Endothelial cell of umbilical vein (primary cell): ENCODE measurements at regions not wholly inside any gene's neighbourhood (a gene's known extent, or its start where the extent isn't known, plus 50 kb on each side); places are given as distances from the start of the nearest gene placed in this dataset.

ENCODE experiments used
- BruUV-seq: library from RNA; stranded (reverse); fragments of 400-500 nt; replicated peaks from 2 replicates; lab custom pipeline; 2021; lab: Mats Ljungman, UMichigan
- CTCF ChIA-PET: fragments of 300-600, 350-600 bp; sonication (Branson Sonifier 250); formaldehyde crosslinking; loops from one replicate; lab custom pipeline; 2021; ENCODE audit warnings: antibody characterized with exemption, inconsistent platforms; lab: Charles Lee
- POLR2A ChIA-PET: fragments of 300-600, 350-600 bp; sonication (Branson Sonifier 250); formaldehyde crosslinking; loops from one replicate; lab custom pipeline; 2021; ENCODE audit warnings: antibody characterized with exemption, inconsistent platforms; lab: Charles Lee
- DNase-seq: peaks from one replicate; pipeline ENCODE4 v3.0.0-alpha.2; 2011; ENCODE audit warnings: low read depth, low spot score
- FAIRE-seq: peaks from 2 replicates; lab custom pipeline; 2011; peaks lifted over from hg19 to GRCh38; lab: Jason Lieb, UNC
- H2AFZ ChIP-seq: 2 replicates; pipeline ENCODE4 v1.6.0; 2012; ENCODE audit warnings: low read depth, low read length, control low read depth, inconsistent platforms
- H3K27ac ChIP-seq: 2 replicates; pipeline ENCODE4 v1.5.1; 2011; ENCODE audit warnings: low read depth, mild to moderate bottlenecking, control low read depth, low read length, moderate library complexity; ENCODE audit not compliant: insufficient read depth
- H3K27me3 ChIP-seq, 2 experiments: 2 replicates each; pipeline versions ENCODE4 v1.6.0 to v1.6.1; 2011; ENCODE audit warnings: low read length in 2 of 2, mixed read lengths in 1 of 2; ENCODE audit not compliant: control insufficient read depth in 2 of 2, insufficient read depth in 2 of 2
- H3K36me3 ChIP-seq, 2 experiments: 2 replicates in 1 of 2; 3 replicates in 1 of 2; pipeline ENCODE4 v1.5.1; 2011; ENCODE audit warnings: low read length in 2 of 2, mild to moderate bottlenecking in 1 of 2, moderate library complexity in 1 of 2; ENCODE audit not compliant: control insufficient read depth in 2 of 2, insufficient read depth in 2 of 2; ENCODE audit errors: extremely low read depth in 1 of 2
- H3K4me1 ChIP-seq: 3 replicates; pipeline ENCODE4 v1.5.1; 2011; ENCODE audit warnings: mild to moderate bottlenecking, low read length; ENCODE audit not compliant: control insufficient read depth, insufficient read depth; ENCODE audit errors: extremely low read depth
- H3K4me2 ChIP-seq: 2 replicates; pipeline ENCODE4 v1.6.1; 2011; ENCODE audit warnings: low read length, control low read depth, mixed read lengths; ENCODE audit not compliant: insufficient read depth
- H3K4me3 ChIP-seq, 3 experiments: fragments of 200-600 bp in 1 of 3; sonication (generic), shearing (Covaris generic) in 1 of 3; replicated peaks in 1 of 3; 2 replicates each; pipeline ENCODE4 v1.5.1; 2011 to 2016; ENCODE audit warnings: control low read depth in 3 of 3, low read length in 3 of 3, mild to moderate bottlenecking in 2 of 3, inconsistent platforms in 1 of 3, low read depth in 1 of 3, moderate library complexity in 1 of 3; ENCODE audit not compliant: insufficient read depth in 1 of 3
- H3K79me2 ChIP-seq: 2 replicates; pipeline ENCODE4 v1.6.0; 2012; ENCODE audit warnings: low read length, inconsistent platforms; ENCODE audit not compliant: control insufficient read depth, insufficient read depth
- H3K9ac ChIP-seq: replicated peaks from 2 replicates; pipeline ENCODE3; 2011; ENCODE audit warnings: low read length, control low read depth; ENCODE audit not compliant: insufficient read depth; ENCODE audit errors: extremely low read depth
- H3K9me1 ChIP-seq: replicated peaks from 3 replicates; pipeline ENCODE4 v1.6.0; 2011; ENCODE audit warnings: mild to moderate bottlenecking, low read length; ENCODE audit not compliant: control insufficient read depth, insufficient read depth; ENCODE audit errors: extremely low read depth
- H3K9me3 ChIP-seq: replicated peaks from 2 replicates; pipeline ENCODE4 v1.5.1; 2012; ENCODE audit warnings: low read length, inconsistent platforms; ENCODE audit not compliant: control insufficient read depth, insufficient read depth
- H4K20me1 ChIP-seq: replicated peaks from 2 replicates; pipeline ENCODE3; 2011; ENCODE audit warnings: mild to moderate bottlenecking, low read length; ENCODE audit not compliant: control insufficient read depth, insufficient read depth; ENCODE audit errors: extremely low read depth
- EZH2 ChIP-seq: IDR thresholded peaks from 2 replicates; pipeline ENCODE4 v1.6.1; 2012; ENCODE audit warnings: borderline replicate concordance, low read depth, mild to moderate bottlenecking, moderate library complexity, low read length, inconsistent platforms; ENCODE audit not compliant: severe bottlenecking
- FOS ChIP-seq: IDR thresholded peaks from 2 replicates; pipeline ENCODE4 v1.6.1; 2011; ENCODE audit warnings: mild to moderate bottlenecking, low read length, moderate library complexity, borderline replicate concordance; ENCODE audit not compliant: insufficient read depth
- GATA2 ChIP-seq: IDR thresholded peaks from 2 replicates; pipeline ENCODE4 v1.7.0; 2011; ENCODE audit warnings: low read depth, mild to moderate bottlenecking, moderate library complexity, mixed read lengths, low read length; ENCODE audit not compliant: insufficient read length, insufficient read depth
- JUN ChIP-seq: IDR thresholded peaks from 2 replicates; pipeline ENCODE4 v1.6.1; 2011; ENCODE audit warnings: borderline replicate concordance, low read depth; ENCODE audit not compliant: insufficient read length, insufficient read depth
- MYC ChIP-seq: IDR thresholded peaks from one replicate; pipeline ENCODE4 v1.6.1; 2011; ENCODE audit warnings: mild to moderate bottlenecking, low read depth, low read length
- POLR2A ChIP-seq: IDR thresholded peaks from 2 replicates; pipeline ENCODE4 v1.6.1; 2012; ENCODE audit warnings: low read depth, mild to moderate bottlenecking, control low read depth, low read length
- POLR2AphosphoS5 ChIP-seq: IDR thresholded peaks from 2 replicates; pipeline ENCODE4 v1.6.1; 2012; ENCODE audit warnings: low read depth, mild to moderate bottlenecking, control low read depth, low read length, moderate library complexity; ENCODE audit not compliant: insufficient read depth
- dilution Hi-C: fragments of 300-500 bp; cut with MboI; formaldehyde crosslinking; loops from one replicate; pipeline ENCODE4 v1.15.0; 2019; ENCODE audit warnings: low sequenced_read_pairs; ENCODE audit not compliant: extremely low pct_ligation_motif_present
- intact Hi-C: fragments of 100-400 bp; cut with micrococcal nuclease; formaldehyde crosslinking; loops from one replicate; pipeline ENCODE4 v1.10.0; 2022
- TF ChIP-seq, protein P1 (sequence below): IDR thresholded peaks from 2 replicates; pipeline ENCODE4 v1.6.1; 2011; ENCODE audit not compliant: insufficient read depth, insufficient read length
- TF ChIP-seq, protein P2 (sequence below), 2 donors: IDR thresholded peaks; 1 replicate in 1 of 2; 2 replicates in 1 of 2; pipeline ENCODE4 v1.5.1; 2011; ENCODE audit warnings: low read length in 2 of 2, mild to moderate bottlenecking in 2 of 2, moderate library complexity in 2 of 2, control low read depth in 1 of 2, inconsistent platforms in 1 of 2, low read depth in 1 of 2; ENCODE audit not compliant: insufficient read depth in 1 of 2; ENCODE audit errors: extremely low read depth in 1 of 2

DNA sequence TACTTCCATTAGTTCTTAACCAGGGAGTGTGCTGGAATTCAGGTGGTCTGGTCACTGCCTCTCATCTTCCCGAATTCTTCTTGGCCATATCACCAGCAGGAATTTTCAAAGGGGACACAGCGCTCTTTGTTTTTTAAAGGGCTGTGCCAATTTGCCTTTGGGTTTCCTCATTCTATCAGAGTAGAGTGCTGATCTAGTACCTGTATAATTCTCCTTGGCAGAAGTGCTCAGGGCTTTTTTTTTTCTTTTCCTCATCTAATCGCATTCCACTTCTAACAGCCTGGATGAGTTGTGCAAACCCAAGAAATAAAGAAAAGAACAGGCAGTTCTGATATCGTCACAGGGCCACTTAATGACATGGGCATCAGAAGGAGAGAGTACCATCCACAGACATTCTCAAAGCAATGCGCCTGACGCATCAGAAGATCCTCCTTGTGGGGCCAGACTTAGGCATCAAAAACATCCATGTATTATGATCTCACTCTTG lies 121.0 kb downstream of the ASB7 start:
- H3K36me3 ChIP-seq, result no peaks in the 10 kb centered on the region
- dilution Hi-C loops (no loop called here), intact Hi-C loops (loop anchor here (5.0 kb wide), 2 partner anchors 149 to 554 kb away; partner anchors contain the start of gene SELENOS)
- no peak overlapping the region for H3K9ac ChIP-seq
- POLR2A ChIA-PET, result no interaction called here
- no peak overlapping the region for H3K27ac ChIP-seq
- H3K4me1 ChIP-seq, result peaks cover 27% of the 10 kb centered on the region
- FAIRE-seq (no peak), DNase-seq (no peak)
- no peaks in the 10 kb centered on the region for H3K79me2 ChIP-seq
- H3K9me3 ChIP-seq, result no peaks in the 10 kb centered on the region
- no peaks in the 10 kb centered on the region for H3K9me1 ChIP-seq
- no peaks in the 10 kb centered on the region for H3K27me3 ChIP-seq
- no peak overlapping the region for H2AFZ ChIP-seq
- CTCF ChIA-PET, result interaction anchor here (1.3 kb wide), 1 partner anchor 10 kb away, joined by 4 read pairs; no protein-coding TSS in a partner anchor
- no peaks in the 10 kb centered on the region for H4K20me1 ChIP-seq
- no peak overlapping the region for H3K4me3 ChIP-seq
- TF ChIP-seq, protein P1, sequence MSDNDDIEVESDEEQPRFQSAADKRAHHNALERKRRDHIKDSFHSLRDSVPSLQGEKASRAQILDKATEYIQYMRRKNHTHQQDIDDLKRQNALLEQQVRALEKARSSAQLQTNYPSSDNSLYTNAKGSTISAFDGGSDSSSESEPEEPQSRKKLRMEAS, result no peak
- TF ChIP-seq MYC, result no peak
- TF ChIP-seq POLR2AphosphoS5, result no peak
- TF ChIP-seq, protein P2, sequence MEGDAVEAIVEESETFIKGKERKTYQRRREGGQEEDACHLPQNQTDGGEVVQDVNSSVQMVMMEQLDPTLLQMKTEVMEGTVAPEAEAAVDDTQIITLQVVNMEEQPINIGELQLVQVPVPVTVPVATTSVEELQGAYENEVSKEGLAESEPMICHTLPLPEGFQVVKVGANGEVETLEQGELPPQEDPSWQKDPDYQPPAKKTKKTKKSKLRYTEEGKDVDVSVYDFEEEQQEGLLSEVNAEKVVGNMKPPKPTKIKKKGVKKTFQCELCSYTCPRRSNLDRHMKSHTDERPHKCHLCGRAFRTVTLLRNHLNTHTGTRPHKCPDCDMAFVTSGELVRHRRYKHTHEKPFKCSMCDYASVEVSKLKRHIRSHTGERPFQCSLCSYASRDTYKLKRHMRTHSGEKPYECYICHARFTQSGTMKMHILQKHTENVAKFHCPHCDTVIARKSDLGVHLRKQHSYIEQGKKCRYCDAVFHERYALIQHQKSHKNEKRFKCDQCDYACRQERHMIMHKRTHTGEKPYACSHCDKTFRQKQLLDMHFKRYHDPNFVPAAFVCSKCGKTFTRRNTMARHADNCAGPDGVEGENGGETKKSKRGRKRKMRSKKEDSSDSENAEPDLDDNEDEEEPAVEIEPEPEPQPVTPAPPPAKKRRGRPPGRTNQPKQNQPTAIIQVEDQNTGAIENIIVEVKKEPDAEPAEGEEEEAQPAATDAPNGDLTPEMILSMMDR (IDR thresholded peaks at IDR 0.05; ENCODE audit: extremely low read depth in 1 of 2, insufficient read depth in 1 of 2, low read depth in 1 of 2, low read length in 2 of 2), result no peak
- no peak for TF ChIP-seq GATA2
- no peak for TF ChIP-seq JUN
- no peak for TF ChIP-seq EZH2
- TF ChIP-seq FOS, result no peak
- no peak for TF ChIP-seq POLR2A
- H3K4me2 ChIP-seq, result no peak overlapping the region
- no TSS peak for BruUV-seq
